HEK293T (cell line): ENCODE measurements at regions not wholly inside any gene's neighbourhood (a gene's known extent, or its start where the extent isn't known, plus 50 kb on each side); places are given as distances from the start of the nearest gene placed in this dataset.
"Not testable (repeated sequence)": the region's sequence is repeated elsewhere in the genome, so short reads cannot be mapped to it uniquely, and the experiment has no call there.

ENCODE experiments used
- CTCF ChIA-PET: fragments of 350-600 bp; formaldehyde crosslinking; extraction: SDS; loops from one replicate; lab custom pipeline; 2021; ENCODE audit warnings: antibody characterized with exemption, inconsistent platforms; lab: Yijun Ruan, JAX
- POLR2A ChIA-PET: fragments of 350-600 bp; formaldehyde crosslinking; extraction: SDS; loops from one replicate; lab custom pipeline; 2020; ENCODE audit warnings: antibody characterized with exemption, inconsistent platforms; lab: Yijun Ruan, JAX
- DNase-seq: peaks from one replicate; pipeline ENCODE4 v3.0.0; 2012; ENCODE audit warnings: mixed read lengths; ENCODE audit errors: extremely low spot score
- ARNT ChIP-seq: fragments of 450-650 bp; IDR thresholded peaks from 2 replicates; pipeline ENCODE4 v1.6.1; 2017; ENCODE audit warnings: mild to moderate bottlenecking
- BHLHE40 ChIP-seq: fragments of 450-650 bp; IDR thresholded peaks from 2 replicates; pipeline ENCODE4 v1.6.1; 2016; ENCODE audit warnings: mild to moderate bottlenecking, moderate library complexity, borderline replicate concordance
- CTBP1 ChIP-seq: fragments of 450-650 bp; IDR thresholded peaks from 2 replicates; pipeline ENCODE4 v1.6.1; 2016; ENCODE audit warnings: borderline replicate concordance
- ELF4 ChIP-seq: fragments of 450-650 bp; IDR thresholded peaks from 2 replicates; pipeline ENCODE4 v1.6.1; 2017; ENCODE audit warnings: antibody characterized with exemption
- FOXA1 ChIP-seq: fragments of 450-650 bp; IDR thresholded peaks from 2 replicates; pipeline ENCODE4 v1.6.1; 2016; ENCODE audit warnings: mild to moderate bottlenecking
- FOXK2 ChIP-seq: fragments of 450-650 bp; IDR thresholded peaks from 2 replicates; pipeline ENCODE4 v1.6.1; 2016; ENCODE audit warnings: mild to moderate bottlenecking
- FOXM1 ChIP-seq: fragments of 450-650 bp; IDR thresholded peaks from 2 replicates; pipeline ENCODE4 v1.6.1; 2017; ENCODE audit warnings: mild to moderate bottlenecking, borderline replicate concordance
- HDGF ChIP-seq: fragments of 450-650 bp; IDR thresholded peaks from 2 replicates; pipeline ENCODE4 v1.6.1; 2017; ENCODE audit warnings: antibody characterized with exemption, borderline replicate concordance
- L3MBTL2 ChIP-seq: fragments of 450-650 bp; conservative IDR thresholded peaks from 2 replicates; pipeline ENCODE4 v1.6.1; 2016; ENCODE audit warnings: mild to moderate bottlenecking
- LEF1 ChIP-seq: fragments of 450-650 bp; IDR thresholded peaks from 2 replicates; pipeline ENCODE4 v1.6.1; 2017; ENCODE audit warnings: mild to moderate bottlenecking, borderline replicate concordance
- NFRKB ChIP-seq: fragments of 450-650 bp; IDR thresholded peaks from 2 replicates; pipeline ENCODE4 v1.6.1; 2016; ENCODE audit warnings: mild to moderate bottlenecking, moderate library complexity
- PKNOX1 ChIP-seq: fragments of 450-650 bp; IDR thresholded peaks from 2 replicates; pipeline ENCODE4 v1.6.1; 2016
- SP1 ChIP-seq: fragments of 450-650 bp; IDR thresholded peaks from 2 replicates; pipeline ENCODE4 v1.6.1; 2017
- SUZ12 ChIP-seq: fragments of 450-650 bp; IDR thresholded peaks from 2 replicates; pipeline ENCODE4 v1.6.1; 2016; ENCODE audit warnings: mild to moderate bottlenecking
- TARDBP ChIP-seq: fragments of 450-650 bp; IDR thresholded peaks from 2 replicates; pipeline ENCODE4 v1.6.1; 2016
- ZNF384 ChIP-seq: fragments of 450-650 bp; IDR thresholded peaks from 2 replicates; pipeline ENCODE4 v1.6.1; 2016

GRCh38 chr1:217989510-217989909 lies 295.6 kb upstream of the RRP15 start:
- CTCF ChIA-PET, result no interaction called here
- POLR2A ChIA-PET, result no interaction called here
- no peak for DNase-seq
- TF ChIP-seq BHLHE40, result no peak
- no peak for TF ChIP-seq SP1
- no peak for TF ChIP-seq PKNOX1
- TF ChIP-seq LEF1, result no peak
- TF ChIP-seq SUZ12, result no peak
- TF ChIP-seq FOXK2, result no peak
- no peak for TF ChIP-seq FOXA1
- TF ChIP-seq HDGF, result no peak
- no peak for TF ChIP-seq TARDBP
- no peak for TF ChIP-seq NFRKB
- TF ChIP-seq CTBP1, result no peak
- no peak for TF ChIP-seq ELF4
- no peak for TF ChIP-seq ARNT
- no peak for TF ChIP-seq FOXM1
- TF ChIP-seq L3MBTL2, result no peak
- no peak for TF ChIP-seq ZNF384

DNA sequence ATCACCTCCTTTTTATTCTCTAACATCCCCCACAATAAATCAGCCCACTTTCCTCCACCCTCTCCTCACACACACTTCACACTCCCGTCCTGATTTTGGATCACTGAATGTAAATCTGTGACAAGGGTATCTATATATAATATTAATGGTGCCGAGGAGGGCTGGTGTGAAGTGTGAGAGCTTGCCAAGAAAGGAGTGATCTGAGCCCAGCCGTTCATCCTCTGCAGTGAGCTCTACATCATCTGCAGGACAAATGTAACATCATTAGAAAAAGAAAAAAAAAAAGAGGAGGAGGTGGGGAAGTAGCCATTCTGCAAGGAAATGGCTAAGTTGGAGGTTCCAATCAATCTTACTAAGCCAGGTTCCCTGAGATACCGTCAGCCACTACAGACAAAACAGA lies 291.7 kb upstream of the RRP15 start:
- ChIA-PET POLR2A (no interaction called here), CTCF (no interaction called here)
- TF ChIP-seq LEF1 (no peak), FOXA1 (no peak), NFRKB (no peak), BHLHE40 (no peak), TARDBP (no peak), FOXK2 (no peak), ARNT (no peak)
- no peak for DNase-seq

DNA sequence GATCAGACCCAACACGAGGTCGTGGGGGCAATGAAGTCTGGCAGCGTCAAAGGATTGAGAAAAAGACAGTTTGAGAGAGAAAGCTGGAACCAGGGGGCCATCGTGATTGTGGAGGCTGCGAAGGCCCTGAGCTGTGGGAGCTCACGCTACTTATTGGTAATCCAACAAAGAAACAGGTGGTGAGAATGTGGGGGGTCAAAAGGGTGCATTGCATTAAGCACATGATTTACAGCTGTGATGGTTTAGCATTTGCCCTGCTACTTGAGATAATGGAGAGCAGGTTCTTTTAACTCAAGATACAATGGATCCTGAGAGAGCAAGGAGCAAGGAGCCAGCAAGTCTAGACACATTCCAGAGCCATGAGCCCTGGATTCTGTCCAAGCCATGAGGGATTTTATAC lies 276.8 kb upstream of the RRP15 start:
- DNase-seq, POLR2A ChIA-PET, CTCF ChIA-PET: not testable (repeated sequence)

DNA sequence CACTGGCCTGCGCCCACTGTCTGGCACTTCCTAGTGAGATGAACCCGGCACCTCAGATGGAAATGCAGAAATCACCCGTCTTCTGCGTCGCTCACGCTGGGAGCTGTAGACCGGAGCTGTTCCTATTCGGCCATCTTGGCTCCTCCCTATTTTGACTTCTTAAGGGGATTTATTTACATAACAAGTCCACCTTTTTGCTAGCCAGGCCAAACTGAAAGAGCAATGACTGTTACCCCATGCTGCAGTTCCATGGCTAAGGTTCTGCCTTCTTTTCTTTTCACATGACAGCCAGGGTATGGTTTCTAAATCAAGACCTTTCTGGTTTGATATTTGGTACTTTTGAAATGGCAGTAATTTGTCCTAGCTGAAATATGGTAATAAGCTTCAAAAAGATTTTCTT lies 270.0 kb upstream of the RRP15 start:
- CTCF ChIA-PET, POLR2A ChIA-PET, DNase-seq: not testable (repeated sequence)

DNA sequence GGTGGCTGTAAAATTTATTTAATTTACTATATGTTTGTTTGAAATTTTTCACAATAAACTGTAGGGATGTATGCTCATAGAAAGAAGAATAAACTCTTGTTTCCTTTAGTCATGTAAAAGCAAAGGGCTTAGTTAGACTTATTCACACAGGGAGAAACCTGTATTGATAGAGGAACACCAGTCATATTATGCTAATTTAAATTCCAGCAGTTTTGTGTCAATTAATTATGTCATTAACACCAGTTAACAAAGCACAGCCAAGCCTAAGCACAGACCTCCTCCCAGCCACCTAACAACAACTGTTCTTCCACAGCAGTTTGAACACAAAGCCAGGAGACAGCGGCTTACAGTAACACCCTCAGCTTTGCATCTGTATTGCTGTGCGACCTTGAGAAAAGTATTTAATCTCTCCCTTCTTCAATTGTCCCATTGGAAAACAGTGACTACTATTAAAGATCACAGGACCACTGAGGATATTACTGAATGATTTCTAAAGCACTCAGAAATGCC lies 260.8 kb upstream of the RRP15 start:
- ChIA-PET POLR2A (no interaction called here), CTCF (no interaction called here)
- no peak for DNase-seq
- TF ChIP-seq SUZ12, result no peak
- no peak for TF ChIP-seq FOXA1
- TF ChIP-seq TARDBP, result no peak
- no peak for TF ChIP-seq ZNF384
- no peak for TF ChIP-seq FOXM1
- TF ChIP-seq ARNT, result no peak
- no peak for TF ChIP-seq SP1
- no peak for TF ChIP-seq HDGF
- no peak for TF ChIP-seq NFRKB
- no peak for TF ChIP-seq PKNOX1
- no peak for TF ChIP-seq BHLHE40
- no peak for TF ChIP-seq ELF4
- TF ChIP-seq L3MBTL2, result no peak
- no peak for TF ChIP-seq FOXK2
- TF ChIP-seq CTBP1, result no peak
- no peak for TF ChIP-seq LEF1

DNA sequence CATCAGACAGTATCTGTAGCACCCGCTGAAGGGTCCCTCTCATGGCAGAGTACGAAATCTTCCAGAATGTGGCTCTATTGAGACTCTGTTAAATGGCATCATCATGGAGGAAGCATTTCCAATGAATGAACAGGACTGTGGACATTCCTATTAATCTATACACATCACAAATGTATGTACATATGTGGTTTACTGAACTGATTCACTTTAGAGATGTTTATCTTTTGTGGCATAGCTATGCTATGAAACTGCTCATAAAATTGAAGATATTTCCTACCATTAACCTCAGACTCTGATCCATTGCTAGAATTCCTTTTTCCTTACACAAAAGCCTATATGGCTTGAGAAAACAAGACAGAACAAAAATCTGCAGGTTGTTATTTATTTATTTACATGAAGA lies 259.6 kb upstream of the RRP15 start:
- no peak for TF ChIP-seq PKNOX1
- no peak for TF ChIP-seq CTBP1
- TF ChIP-seq HDGF, result no peak
- no peak for TF ChIP-seq BHLHE40
- no peak for TF ChIP-seq ARNT
- TF ChIP-seq FOXA1, result no peak
- no peak for TF ChIP-seq L3MBTL2
- TF ChIP-seq NFRKB, result no peak
- no peak for TF ChIP-seq ELF4
- ChIA-PET CTCF (no interaction called here), POLR2A (no interaction called here)
- DNase-seq, result no peak

- ChIA-PET POLR2A (no interaction called here), CTCF (no interaction called here)
- no peak for TF ChIP-seq FOXM1
- no peak for TF ChIP-seq TARDBP
- TF ChIP-seq FOXA1, result no peak
- DNase-seq, result no peak
Measured at GRCh38 chr1:218027152-218027551, 257.9 kb upstream of the RRP15 start.
